Activated CD4-positive, alpha-beta T cell treated with anti-CD3 and anti-CD28 coated beads for 36 hours (primary cell): ENCODE measurements at regions not wholly inside any gene's neighbourhood (a gene's known extent, or its start where the extent isn't known, plus 50 kb on each side); places are given as distances from the start of the nearest gene placed in this dataset.
"Not testable (repeated sequence)": the region's sequence is repeated elsewhere in the genome, so short reads cannot be mapped to it uniquely, and the experiment has no call there.

Source experiments
- ATAC-seq: fragments of 200-7000 bp; cut with Tn5 transposase; one replicate; pipeline ENCODE4 v1.10.0; 2021; ENCODE audit warnings: mild to moderate bottlenecking, moderate library complexity
- CTCF ChIA-PET: fragments of 350-600 bp; sonication (Branson Sonifier 250); formaldehyde crosslinking; loops from one replicate; lab custom pipeline; 2021; ENCODE audit warnings: antibody characterized with exemption; lab: Charles Lee
- POLR2A ChIA-PET: fragments of 350-600 bp; sonication (Branson Sonifier 250); formaldehyde crosslinking; loops from one replicate; lab custom pipeline; 2021; ENCODE audit warnings: antibody characterized with exemption, inconsistent platforms; lab: Charles Lee
- DNase-seq: peaks from one replicate; pipeline ENCODE4 v3.0.0-alpha.2; 2020
- H3K27ac Mint-ChIP-seq: one replicate; pipeline ENCODE4 v1.8.0; 2021; ENCODE audit warnings: mixed read lengths
- H3K27me3 Mint-ChIP-seq: one replicate; pipeline ENCODE4 v1.8.0; 2021; ENCODE audit warnings: mixed read lengths
- H3K36me3 Mint-ChIP-seq: one replicate; pipeline ENCODE4 v1.8.0; 2021; ENCODE audit warnings: low read depth, mixed read lengths
- H3K4me1 Mint-ChIP-seq: one replicate; pipeline ENCODE4 v1.8.0; 2021; ENCODE audit warnings: mixed read lengths
- H3K4me3 Mint-ChIP-seq: one replicate; pipeline ENCODE4 v1.8.0; 2021; ENCODE audit warnings: mild to moderate bottlenecking, moderate library complexity, mixed read lengths
- H3K9me3 Mint-ChIP-seq: one replicate; pipeline ENCODE4 v1.8.0; 2021; ENCODE audit warnings: low read depth, mixed read lengths
- intact Hi-C, 2 experiments: fragments of 100-400 bp; cut with DNase I in 1 of 2; cut with micrococcal nuclease in 1 of 2; formaldehyde crosslinking; loops; one replicate each; pipeline versions ENCODE4 v1.14.2 to v1.15.1; 2022 to 2024; cut with DNase I, micrococcal nuclease

- Mint-ChIP-seq H3K36me3 (no peaks in the 10 kb centered on the region), H3K4me1 (peaks cover 13% of the 10 kb centered on the region), H3K27ac (no peak overlapping the region), H3K27me3 (peaks cover 2% of the 10 kb centered on the region), H3K4me3 (no peak overlapping the region), H3K9me3 (peaks cover 7% of the 10 kb centered on the region)
- DNase-seq (no peak), ATAC-seq (no peak)
- intact Hi-C loops = no loop called here
- ChIA-PET POLR2A (interaction anchor here (0.7 kb wide), 1 partner anchor 233 kb away, joined by 3 read pairs; no protein-coding TSS in a partner anchor), CTCF (interaction anchor here (0.6 to 1.3 kb wide), 3 partner anchors 22 to 429 kb away, joined by 3 read pairs; no protein-coding TSS in a partner anchor)
Measured at GRCh38 chr7:112572669-112573301, 92.0 kb downstream of the LSMEM1 start.

DNA sequence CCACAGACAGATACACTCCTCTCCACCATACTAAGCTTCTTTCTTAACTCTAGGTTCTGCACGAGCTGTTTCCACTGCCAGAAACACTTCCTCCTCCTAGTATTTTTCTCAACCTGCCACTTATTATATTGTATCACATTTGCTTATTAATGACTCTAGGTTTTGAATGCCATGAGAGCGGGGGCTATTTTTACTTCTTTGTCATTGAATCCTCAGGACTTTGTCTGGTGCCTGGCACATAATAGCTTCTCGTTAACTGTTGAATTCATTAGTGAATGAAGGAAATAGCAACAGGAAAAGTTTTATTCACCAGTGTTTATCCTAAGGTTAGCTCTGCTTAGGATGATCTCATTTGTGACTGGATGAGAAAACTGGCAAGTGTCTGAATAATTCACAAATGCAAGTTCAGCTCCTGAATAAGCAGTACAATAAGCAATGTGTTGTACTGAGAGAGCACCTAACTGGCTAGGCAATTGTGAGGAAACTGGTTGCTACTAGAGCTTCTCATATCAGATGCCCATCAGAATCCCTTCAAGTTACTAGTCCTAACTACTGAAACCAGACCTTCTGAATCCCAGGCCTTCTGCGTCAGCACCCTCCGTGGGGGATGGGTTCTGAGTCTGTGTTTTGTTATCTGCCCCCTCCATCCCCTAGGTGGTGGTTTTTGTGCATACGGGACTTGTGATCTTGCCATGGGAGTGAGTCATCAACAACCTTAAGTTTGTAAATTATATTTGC lies 92.7 kb downstream of the LSMEM1 start:
- DNase-seq (no peak), ATAC-seq (no peak)
- POLR2A ChIA-PET = no interaction called here
- Mint-ChIP-seq H3K9me3 (peaks cover 7% of the 10 kb centered on the region), H3K27ac (no peak overlapping the region), H3K4me1 (peaks cover 13% of the 10 kb centered on the region), H3K36me3 (no peaks in the 10 kb centered on the region), H3K4me3 (no peak overlapping the region), H3K27me3 (peaks cover 2% of the 10 kb centered on the region)
- intact Hi-C loops = no loop called here
- CTCF ChIA-PET = interaction anchor here (1.3 kb wide), 1 partner anchor 23 kb away, joined by 3 read pairs; no protein-coding TSS in a partner anchor

DNA sequence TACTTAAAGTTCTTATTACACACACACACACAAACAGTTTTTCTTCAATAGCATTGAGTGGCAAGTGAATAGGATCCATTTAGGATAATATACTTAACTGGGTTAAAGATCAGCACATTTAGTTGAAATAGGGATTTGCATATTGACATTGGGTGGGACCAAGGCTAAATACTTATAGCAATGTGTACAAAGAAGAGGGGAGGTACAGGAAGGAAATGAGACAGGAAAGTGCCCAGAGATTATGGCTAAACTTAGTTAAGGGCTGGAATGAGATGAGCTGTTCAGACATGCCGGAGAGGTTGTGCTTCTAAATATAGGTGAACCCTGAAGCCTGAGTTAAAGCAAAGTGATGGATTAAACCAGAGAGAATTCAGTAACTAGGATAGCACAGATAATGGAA lies 95.1 kb downstream of the LSMEM1 start:
- peaks cover 7% of the 10 kb centered on the region for H3K9me3 Mint-ChIP-seq
- ATAC-seq = no peak
- intact Hi-C loops = no loop called here
- DNase-seq = no peak
- CTCF ChIA-PET = no interaction called here
- POLR2A ChIA-PET = no interaction called here
- H3K4me3 Mint-ChIP-seq = no peak overlapping the region
- peaks cover 13% of the 10 kb centered on the region for H3K4me1 Mint-ChIP-seq
- no peaks in the 10 kb centered on the region for H3K36me3 Mint-ChIP-seq
- peaks cover 5% of the 10 kb centered on the region for H3K27me3 Mint-ChIP-seq
- H3K27ac Mint-ChIP-seq = no peak overlapping the region

DNA sequence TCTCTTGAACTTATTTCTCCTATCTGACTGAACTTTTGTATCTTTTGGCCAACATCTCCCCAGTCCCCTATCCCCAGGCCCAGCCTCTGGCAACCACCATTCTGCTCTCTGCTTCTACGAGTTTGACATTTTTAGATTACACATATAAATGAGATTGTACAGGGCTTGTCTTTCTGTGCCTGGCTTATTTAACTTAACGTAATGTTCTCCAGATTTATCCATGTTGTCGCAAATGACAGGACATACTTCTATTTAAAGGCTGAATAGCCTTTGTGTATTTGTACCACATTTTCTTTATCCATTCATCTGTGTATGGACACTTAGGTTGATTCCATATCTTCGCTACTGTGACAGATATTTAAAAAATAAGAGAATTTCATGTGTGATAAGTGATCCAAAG lies 98.6 kb downstream of the LSMEM1 start:
- peaks cover 7% of the 10 kb centered on the region for H3K9me3 Mint-ChIP-seq
- no peaks in the 10 kb centered on the region for H3K36me3 Mint-ChIP-seq
- ChIA-PET CTCF (no interaction called here), POLR2A (no interaction called here)
- no peak for DNase-seq
- peaks cover 5% of the 10 kb centered on the region for H3K27me3 Mint-ChIP-seq
- no peak overlapping the region for H3K4me3 Mint-ChIP-seq
- no peaks in the 10 kb centered on the region for H3K4me1 Mint-ChIP-seq
- intact Hi-C loops = no loop called here
- H3K27ac Mint-ChIP-seq = no peak overlapping the region
- no peak for ATAC-seq

- ChIA-PET POLR2A (no interaction called here), CTCF (no interaction called here)
- H3K4me3 Mint-ChIP-seq = no peak overlapping the region
- intact Hi-C loops = no loop called here
- no peaks in the 10 kb centered on the region for H3K36me3 Mint-ChIP-seq
- DNase-seq (no peak), ATAC-seq (no peak)
- no peaks in the 10 kb centered on the region for H3K4me1 Mint-ChIP-seq
- H3K9me3 Mint-ChIP-seq = peaks cover 5% of the 10 kb centered on the region
- H3K27me3 Mint-ChIP-seq = peaks cover 6% of the 10 kb centered on the region
- no peak overlapping the region for H3K27ac Mint-ChIP-seq
Measured at GRCh38 chr7:112580717-112581435, 100.1 kb downstream of the LSMEM1 start.

- peaks cover 7% of the 10 kb centered on the region for H3K27me3 Mint-ChIP-seq
- intact Hi-C loops = no loop called here
- POLR2A ChIA-PET = no interaction called here
- DNase-seq = no peak
- H3K9me3 Mint-ChIP-seq = no peaks in the 10 kb centered on the region
- no peak for ATAC-seq
- no peaks in the 10 kb centered on the region for H3K4me1 Mint-ChIP-seq
- no peak overlapping the region for H3K27ac Mint-ChIP-seq
- H3K36me3 Mint-ChIP-seq = no peaks in the 10 kb centered on the region
- CTCF ChIA-PET = no interaction called here
- no peak overlapping the region for H3K4me3 Mint-ChIP-seq
Measured at GRCh38 chr7:112581529-112581928, 100.7 kb downstream of the LSMEM1 start.

GRCh38 chr7:112584290-112584689 lies 103.5 kb downstream of the LSMEM1 start:
- no peak for ATAC-seq
- Mint-ChIP-seq H3K4me3 (no peak overlapping the region), H3K27ac (no peak overlapping the region), H3K4me1 (no peaks in the 10 kb centered on the region), H3K36me3 (no peaks in the 10 kb centered on the region), H3K27me3 (peaks cover 7% of the 10 kb centered on the region), H3K9me3 (no peaks in the 10 kb centered on the region)
- ChIA-PET CTCF (no interaction called here), POLR2A (no interaction called here)
- no peak for DNase-seq
- intact Hi-C loops = no loop called here

- Mint-ChIP-seq H3K4me3 (no peak overlapping the region), H3K27me3 (peaks cover 8% of the 10 kb centered on the region), H3K27ac (no peak overlapping the region), H3K9me3 (no peaks in the 10 kb centered on the region), H3K4me1 (no peaks in the 10 kb centered on the region), H3K36me3 (no peaks in the 10 kb centered on the region)
- POLR2A ChIA-PET = no interaction called here
- intact Hi-C loops = no loop called here
- no peak for DNase-seq
- ATAC-seq = no peak
- CTCF ChIA-PET = interaction anchor here (0.7 kb wide), 1 partner anchor 54 kb away, joined by 3 read pairs; no protein-coding TSS in a partner anchor
Measured at GRCh38 chr7:112587504-112587903, 106.7 kb downstream of the LSMEM1 start.

DNA sequence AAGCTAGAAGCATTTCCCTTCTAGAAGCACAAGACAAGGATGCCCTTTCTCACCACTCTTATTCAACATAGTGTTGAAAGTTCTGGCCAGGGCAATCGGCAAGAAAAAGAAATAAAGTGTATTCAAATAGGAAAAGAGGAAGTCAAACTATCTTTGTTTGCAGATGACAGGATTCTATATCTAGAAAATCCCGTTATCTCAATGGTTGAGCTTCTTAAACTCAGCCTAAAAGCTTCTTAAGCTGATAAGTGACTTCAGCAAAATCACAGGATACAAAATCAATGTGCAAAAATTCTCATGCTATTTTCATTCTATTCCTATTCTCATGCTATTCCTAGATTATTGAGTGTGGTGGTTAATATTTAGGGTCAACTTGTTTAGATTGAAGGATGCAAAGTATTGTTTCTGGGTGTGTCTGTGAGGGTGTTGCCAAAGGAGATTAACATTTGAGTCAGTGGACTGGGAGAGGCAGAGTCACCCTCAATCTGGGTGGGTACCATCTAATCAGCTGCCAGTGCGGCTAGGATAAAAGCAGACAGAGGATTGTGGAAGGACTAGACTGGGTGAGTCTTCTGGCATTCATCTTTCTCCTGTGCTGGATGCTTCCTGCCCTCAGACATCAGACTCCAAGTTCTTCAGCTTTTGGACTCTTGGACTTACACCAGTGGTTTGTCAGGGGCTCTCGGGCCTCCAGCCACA lies 111.9 kb downstream of the LSMEM1 start:
- H3K36me3 Mint-ChIP-seq, H3K27me3 Mint-ChIP-seq, H3K27ac Mint-ChIP-seq, H3K4me1 Mint-ChIP-seq, H3K9me3 Mint-ChIP-seq, H3K4me3 Mint-ChIP-seq, DNase-seq, intact Hi-C loops, ATAC-seq: not testable (repeated sequence)
- POLR2A ChIA-PET = interaction anchor here (0.5 kb wide), 1 partner anchor 716 kb away, joined by 11 read pairs; no protein-coding TSS in a partner anchor
- CTCF ChIA-PET = interaction anchor here (0.6 kb wide), 1 partner anchor 145 kb away, joined by 3 read pairs; no protein-coding TSS in a partner anchor

GRCh38 chr7:112594397-112594796 lies 113.6 kb downstream of the LSMEM1 start:
- Mint-ChIP-seq H3K9me3 (no peaks in the 10 kb centered on the region), H3K4me1 (no peaks in the 10 kb centered on the region), H3K27me3 (peaks cover 3% of the 10 kb centered on the region), H3K27ac (no peak overlapping the region), H3K4me3 (no peak overlapping the region), H3K36me3 (no peaks in the 10 kb centered on the region)
- no peak for ATAC-seq
- ChIA-PET POLR2A (no interaction called here), CTCF (no interaction called here)
- no peak for DNase-seq
- intact Hi-C loops = no loop called here

DNA sequence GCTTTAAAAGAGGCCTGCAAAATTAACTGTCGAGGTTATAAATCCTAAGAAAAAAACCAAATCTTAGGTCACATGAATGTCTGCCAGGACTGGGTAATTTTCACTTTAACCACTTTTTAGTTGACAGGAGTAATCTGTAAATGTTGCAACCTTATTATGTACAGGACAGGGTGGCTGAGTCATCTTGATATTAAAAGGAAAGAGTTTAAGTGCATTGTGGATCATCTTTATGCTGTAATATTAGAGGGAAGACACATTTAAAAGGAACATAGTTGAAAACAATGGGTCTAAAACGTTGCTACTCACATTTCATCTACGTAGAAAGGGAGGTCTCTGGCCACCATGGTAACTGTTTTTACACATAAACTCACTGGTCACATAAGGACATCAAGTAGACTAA lies 115.5 kb downstream of the LSMEM1 start:
- Mint-ChIP-seq H3K4me1 (no peaks in the 10 kb centered on the region), H3K36me3 (no peaks in the 10 kb centered on the region), H3K9me3 (no peaks in the 10 kb centered on the region), H3K27me3 (no peaks in the 10 kb centered on the region), H3K4me3 (no peak overlapping the region), H3K27ac (no peak overlapping the region)
- CTCF ChIA-PET = no interaction called here
- intact Hi-C loops = no loop called here
- ATAC-seq (no peak), DNase-seq (no peak)
- POLR2A ChIA-PET = no interaction called here
